ENCODE measurements at regions not wholly inside any gene's neighbourhood (a gene's known extent, or its start where the extent isn't known, plus 50 kb on each side); places are given as distances from the start of the nearest gene placed in this dataset.

- TF ChIP-seq CTCF (conservative IDR thresholded peaks at IDR 0.05; ENCODE audit: low read depth, low read length): no peak
- no peak for TF ChIP-seq EZH2 (IDR thresholded peaks at IDR 0.05; ENCODE audit: borderline replicate concordance, low read depth, low read length, poor library complexity, severe bottlenecking)
Measured at GRCh38 chr9:11931751-11932150, 761.4 kb upstream of the TYRP1 start.
